Activated CD4-positive, alpha-beta T cell treated with anti-CD3 and anti-CD28 coated beads for 36 hours (primary cell): ENCODE measurements at regions not wholly inside any gene's neighbourhood (a gene's known extent, or its start where the extent isn't known, plus 50 kb on each side); places are given as distances from the start of the nearest gene placed in this dataset.
"Not testable (repeated sequence)": the region's sequence is repeated elsewhere in the genome, so short reads cannot be mapped to it uniquely, and the experiment has no call there.

Source experiments
- ATAC-seq: fragments of 200-7000 bp; cut with Tn5 transposase; one replicate; pipeline ENCODE4 v1.10.0; 2021; ENCODE audit warnings: mild to moderate bottlenecking, moderate library complexity
- CTCF ChIA-PET: fragments of 350-600 bp; sonication (Branson Sonifier 250); formaldehyde crosslinking; loops from one replicate; lab custom pipeline; 2021; ENCODE audit warnings: antibody characterized with exemption; lab: Charles Lee
- POLR2A ChIA-PET: fragments of 350-600 bp; sonication (Branson Sonifier 250); formaldehyde crosslinking; loops from one replicate; lab custom pipeline; 2021; ENCODE audit warnings: antibody characterized with exemption, inconsistent platforms; lab: Charles Lee
- DNase-seq: peaks from one replicate; pipeline ENCODE4 v3.0.0-alpha.2; 2020
- H3K27ac Mint-ChIP-seq: one replicate; pipeline ENCODE4 v1.8.0; 2021; ENCODE audit warnings: mixed read lengths
- H3K27me3 Mint-ChIP-seq: one replicate; pipeline ENCODE4 v1.8.0; 2021; ENCODE audit warnings: mixed read lengths
- H3K36me3 Mint-ChIP-seq: one replicate; pipeline ENCODE4 v1.8.0; 2021; ENCODE audit warnings: low read depth, mixed read lengths
- H3K4me1 Mint-ChIP-seq: one replicate; pipeline ENCODE4 v1.8.0; 2021; ENCODE audit warnings: mixed read lengths
- H3K4me3 Mint-ChIP-seq: one replicate; pipeline ENCODE4 v1.8.0; 2021; ENCODE audit warnings: mild to moderate bottlenecking, moderate library complexity, mixed read lengths
- H3K9me3 Mint-ChIP-seq: one replicate; pipeline ENCODE4 v1.8.0; 2021; ENCODE audit warnings: low read depth, mixed read lengths
- intact Hi-C, 2 experiments: fragments of 100-400 bp; cut with DNase I in 1 of 2; cut with micrococcal nuclease in 1 of 2; formaldehyde crosslinking; loops; one replicate each; pipeline versions ENCODE4 v1.14.2 to v1.15.1; 2022 to 2024; cut with DNase I, micrococcal nuclease

DNA sequence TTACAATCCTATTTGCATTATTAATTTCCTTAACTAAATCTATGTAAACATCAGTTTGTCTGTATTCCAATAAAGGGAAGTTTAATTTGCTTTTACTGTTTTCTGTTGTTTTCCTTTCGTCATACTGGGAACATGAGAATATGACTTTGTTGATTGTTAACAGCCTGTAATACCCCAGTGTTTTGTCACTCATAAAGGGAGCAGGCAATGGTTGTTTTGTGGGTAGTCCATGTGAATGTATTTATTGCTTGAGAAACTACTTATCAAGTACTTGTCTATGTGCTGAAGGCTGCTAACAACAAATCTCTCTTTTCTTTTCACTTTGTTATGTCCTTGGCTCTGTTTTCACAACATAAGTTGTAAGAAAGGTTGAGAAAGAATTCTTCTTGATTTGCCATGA, 1070.2 kb upstream of the ACO1 start:
- no peak for DNase-seq
- no peak overlapping the region for H3K4me3 Mint-ChIP-seq
- no peaks in the 10 kb centered on the region for H3K9me3 Mint-ChIP-seq
- H3K27me3 Mint-ChIP-seq = no peaks in the 10 kb centered on the region
- peaks cover 7% of the 10 kb centered on the region for H3K4me1 Mint-ChIP-seq
- POLR2A ChIA-PET = no interaction called here
- ATAC-seq = no peak
- no peaks in the 10 kb centered on the region for H3K36me3 Mint-ChIP-seq
- CTCF ChIA-PET = no interaction called here
- no peak overlapping the region for H3K27ac Mint-ChIP-seq
- intact Hi-C loops = no loop called here

DNA sequence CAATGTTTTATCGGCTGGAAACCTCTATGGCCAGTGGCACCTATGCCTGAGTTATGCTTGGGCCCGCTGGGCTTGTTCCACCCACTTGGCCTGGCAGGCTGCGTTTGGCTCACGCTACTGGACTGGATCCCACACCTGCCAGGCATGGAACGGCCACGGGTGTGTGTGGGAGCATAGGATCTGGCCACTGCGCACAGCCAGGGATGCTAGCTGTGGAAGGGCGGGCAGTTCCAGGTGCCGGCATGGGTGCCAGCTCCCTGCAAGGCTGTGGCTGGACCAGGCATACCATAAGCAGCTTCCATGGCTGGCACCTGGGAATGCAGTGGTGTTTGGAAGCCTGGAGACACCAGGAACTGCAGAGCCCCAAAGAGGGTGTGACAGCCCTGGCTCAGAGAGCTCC, 1063.9 kb upstream of the ACO1 start:
- peaks cover 27% of the 10 kb centered on the region for H3K4me1 Mint-ChIP-seq
- no peaks in the 10 kb centered on the region for H3K36me3 Mint-ChIP-seq
- ChIA-PET POLR2A (no interaction called here), CTCF (interaction anchor here (1.3 kb wide), 1 partner anchor 9 kb away, joined by 3 read pairs; no protein-coding TSS in a partner anchor)
- ATAC-seq (no peak), DNase-seq (no peak)
- H3K27ac Mint-ChIP-seq = no peak overlapping the region
- intact Hi-C loops = no loop called here
- no peaks in the 10 kb centered on the region for H3K9me3 Mint-ChIP-seq
- H3K4me3 Mint-ChIP-seq = no peak overlapping the region
- no peaks in the 10 kb centered on the region for H3K27me3 Mint-ChIP-seq

DNA sequence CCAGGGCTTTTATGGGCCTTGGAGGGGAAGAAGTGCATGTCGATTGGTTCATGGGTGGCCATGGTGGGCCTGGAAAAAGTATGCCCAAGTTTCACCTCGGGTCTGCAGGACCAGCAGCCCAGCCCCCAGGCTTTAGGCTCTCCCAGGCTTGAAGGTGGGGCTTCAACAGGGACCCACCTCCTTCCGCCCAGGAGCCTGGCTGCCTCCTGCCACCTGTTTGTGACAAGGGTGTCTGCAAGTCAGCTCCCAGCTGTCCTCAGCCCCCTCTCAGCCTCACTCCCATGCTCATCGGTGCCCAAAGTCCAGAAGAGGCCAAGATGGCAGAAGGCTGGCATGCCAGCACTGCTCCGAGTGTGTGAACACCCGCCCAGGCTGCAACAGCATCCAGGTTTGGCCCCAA, 1063.2 kb upstream of the ACO1 start:
- intact Hi-C loops = no loop called here
- Mint-ChIP-seq H3K4me1 (peaks cover 29% of the 10 kb centered on the region), H3K27ac (no peak overlapping the region), H3K4me3 (no peak overlapping the region), H3K36me3 (no peaks in the 10 kb centered on the region), H3K27me3 (no peaks in the 10 kb centered on the region), H3K9me3 (peaks cover under 1% of the 10 kb centered on the region)
- ATAC-seq (no peak), DNase-seq (no peak)
- ChIA-PET POLR2A (no interaction called here), CTCF (interaction anchor here (1.3 kb wide), 1 partner anchor 10 kb away, joined by 3 read pairs; no protein-coding TSS in a partner anchor)

DNA sequence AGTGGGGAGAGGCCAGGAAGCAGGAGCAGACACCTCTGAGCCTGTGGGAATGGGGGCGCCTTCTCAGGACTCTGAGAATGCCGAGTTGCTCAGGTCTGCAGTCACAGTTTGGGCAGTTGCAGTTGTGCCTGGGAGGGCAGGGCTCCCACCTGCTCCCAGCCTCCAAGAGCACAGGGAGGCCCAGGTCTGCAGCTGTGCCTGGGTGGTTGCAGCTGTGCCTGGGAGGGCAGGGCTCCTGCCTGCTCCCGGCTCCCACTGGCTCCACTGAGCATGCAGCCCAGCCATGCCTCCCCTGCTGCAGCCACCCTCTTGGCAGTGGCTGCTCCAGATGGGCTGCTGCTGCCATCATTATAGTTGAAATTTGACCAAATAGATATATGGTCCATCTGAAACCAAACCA, 1062.8 kb upstream of the ACO1 start:
- Mint-ChIP-seq H3K27me3 (no peaks in the 10 kb centered on the region), H3K27ac (no peak overlapping the region), H3K9me3 (peaks cover 4% of the 10 kb centered on the region), H3K4me3 (no peak overlapping the region), H3K4me1 (peaks cover 29% of the 10 kb centered on the region), H3K36me3 (no peaks in the 10 kb centered on the region)
- ChIA-PET POLR2A (no interaction called here), CTCF (interaction anchor here (1.3 kb wide), 1 partner anchor 10 kb away, joined by 3 read pairs; no protein-coding TSS in a partner anchor)
- ATAC-seq = no peak
- no peak for DNase-seq
- intact Hi-C loops = no loop called here

DNA sequence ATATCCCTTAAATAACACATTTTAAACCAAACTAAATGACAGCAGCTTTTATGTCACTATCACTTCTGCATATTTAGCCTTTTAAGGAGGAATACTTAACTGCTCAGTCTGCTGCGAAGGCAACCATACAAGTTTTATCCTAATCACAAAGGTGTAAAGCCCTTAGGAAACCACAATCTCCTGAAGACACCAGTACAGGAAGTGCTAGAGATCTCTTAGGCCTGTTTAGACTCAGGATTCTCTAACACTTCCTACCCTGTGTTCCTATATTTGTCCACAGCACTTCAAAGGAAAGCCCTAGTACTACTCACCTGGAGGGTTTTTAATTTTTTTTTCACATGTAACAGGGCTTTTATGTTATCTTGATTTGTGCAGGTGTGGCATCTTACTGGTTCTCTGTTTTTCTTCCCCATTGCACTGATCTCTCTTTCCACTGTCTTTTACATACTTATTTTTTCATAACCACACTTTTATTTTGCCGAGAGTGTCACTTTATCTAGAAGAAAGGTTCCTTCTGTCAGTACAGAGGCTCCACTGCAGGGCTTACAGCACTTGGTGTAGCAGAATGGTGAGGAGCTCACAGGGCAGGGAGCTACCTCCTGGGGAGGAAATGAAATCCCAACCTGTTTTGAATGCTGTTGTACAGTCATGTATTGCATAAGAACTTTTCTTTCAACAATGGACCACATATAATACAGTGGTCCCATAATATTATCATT, 1060.6 kb upstream of the ACO1 start:
- H3K4me3 Mint-ChIP-seq = no peak overlapping the region
- H3K4me1 Mint-ChIP-seq = peaks cover 29% of the 10 kb centered on the region
- H3K27me3 Mint-ChIP-seq = no peaks in the 10 kb centered on the region
- no peaks in the 10 kb centered on the region for H3K36me3 Mint-ChIP-seq
- ATAC-seq (peak; percentile 60), DNase-seq (no peak)
- peaks cover 5% of the 10 kb centered on the region for H3K9me3 Mint-ChIP-seq
- CTCF ChIA-PET = interaction anchor here (0.9 kb wide), 1 partner anchor 13 kb away, joined by 3 read pairs; no protein-coding TSS in a partner anchor
- peak overlapping the region; percentile 86 for H3K27ac Mint-ChIP-seq
- intact Hi-C loops = no loop called here
- POLR2A ChIA-PET = no interaction called here

DNA sequence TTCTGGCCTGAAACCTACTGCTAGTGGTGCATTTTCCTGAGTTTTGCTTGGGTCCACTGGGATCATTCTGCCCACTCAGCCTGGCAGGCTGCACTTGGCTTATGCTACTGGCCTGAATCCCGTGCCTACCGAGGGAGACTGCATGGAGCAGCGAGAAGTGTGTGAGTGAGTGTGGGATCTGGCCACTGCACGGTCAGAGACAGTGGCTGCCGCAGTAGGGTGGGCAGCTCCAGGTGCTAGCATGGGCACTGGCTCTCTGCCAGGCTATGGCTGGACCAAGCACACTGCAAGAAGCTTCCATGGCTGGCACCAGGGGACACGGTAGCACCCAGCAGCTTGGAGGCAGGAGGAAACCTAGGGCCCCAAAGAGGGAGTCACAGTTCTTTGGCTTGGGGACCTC, 1058.7 kb upstream of the ACO1 start:
- no peaks in the 10 kb centered on the region for H3K27me3 Mint-ChIP-seq

DNA sequence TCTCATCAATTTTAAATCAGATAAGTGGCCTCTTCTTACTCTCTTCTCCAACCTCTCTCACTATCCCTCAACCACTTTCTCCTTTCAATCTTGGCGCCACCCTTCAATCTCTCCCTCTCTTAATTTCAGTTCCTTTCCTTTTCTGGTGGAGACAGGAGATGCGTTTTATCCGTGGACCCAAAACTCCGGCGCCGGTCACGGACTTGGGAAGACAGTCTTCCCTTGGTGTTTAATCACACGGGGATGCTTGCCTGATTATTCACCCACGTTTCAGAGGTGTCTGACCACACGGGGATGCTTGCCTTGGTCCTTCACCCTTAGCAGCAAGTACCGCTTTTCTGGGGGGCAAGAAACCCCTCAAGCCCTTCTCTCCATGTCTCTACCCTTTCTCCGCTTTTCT, 1057.6 kb upstream of the ACO1 start:
- H3K9me3 Mint-ChIP-seq, H3K27ac Mint-ChIP-seq, H3K4me3 Mint-ChIP-seq, DNase-seq, CTCF ChIA-PET, ATAC-seq, intact Hi-C loops, POLR2A ChIA-PET, H3K27me3 Mint-ChIP-seq, H3K36me3 Mint-ChIP-seq: not testable (repeated sequence)
- H3K4me1 Mint-ChIP-seq = peaks cover 28% of the 10 kb centered on the region

More for the DNA sequence above, 1058.7 kb upstream of the ACO1 start:
- DNase-seq (no peak), ATAC-seq (no peak)
- Mint-ChIP-seq H3K4me3 (no peak overlapping the region), H3K27ac (no peak overlapping the region), H3K4me1 (peaks cover 29% of the 10 kb centered on the region), H3K9me3 (peaks cover 5% of the 10 kb centered on the region), H3K36me3 (no peaks in the 10 kb centered on the region)
- POLR2A ChIA-PET = interaction anchor here (0.7 kb wide), 1 partner anchor 21 kb away, joined by 3 read pairs; no protein-coding TSS in a partner anchor
- intact Hi-C loops = no loop called here
- CTCF ChIA-PET = no interaction called here

DNA sequence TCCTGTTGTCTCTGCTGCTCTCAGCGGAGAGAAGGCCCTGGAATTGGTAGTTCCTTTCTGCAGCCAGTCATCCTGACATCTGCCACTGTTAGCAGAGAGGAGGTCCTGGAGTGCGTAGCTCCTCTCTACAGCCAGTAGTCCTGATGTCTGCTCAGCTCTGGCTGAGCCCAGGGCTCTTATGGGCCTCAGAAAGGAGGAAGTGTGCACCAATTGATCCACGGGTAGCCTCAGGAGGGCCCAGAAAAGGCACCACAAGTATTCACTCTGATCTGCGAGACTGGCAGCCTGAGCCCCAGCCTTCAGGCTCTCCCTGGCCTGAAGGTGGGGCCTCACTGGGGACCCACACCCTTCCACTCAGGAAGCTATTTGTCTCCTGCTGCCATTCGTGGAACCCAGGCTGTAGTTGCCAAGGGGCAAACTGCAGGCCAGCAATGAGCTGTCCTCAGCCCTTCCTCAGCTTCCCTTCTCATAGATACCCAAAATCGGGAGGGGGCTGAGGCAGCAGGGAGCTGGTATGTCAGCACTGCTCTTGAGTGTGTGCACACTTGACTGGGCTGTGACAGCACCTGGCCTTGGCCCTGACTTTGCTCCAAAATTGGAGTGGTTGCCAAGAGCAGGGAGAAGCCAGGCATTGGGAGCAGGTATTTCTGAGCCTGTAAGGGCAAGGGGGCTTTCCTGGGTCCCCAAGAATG, 1049.5 kb upstream of the ACO1 start:
- intact Hi-C loops = no loop called here
- Mint-ChIP-seq H3K27ac (no peak overlapping the region), H3K27me3 (no peaks in the 10 kb centered on the region), H3K4me3 (no peak overlapping the region), H3K9me3 (peaks cover 3% of the 10 kb centered on the region), H3K36me3 (no peaks in the 10 kb centered on the region), H3K4me1 (peaks cover 21% of the 10 kb centered on the region)
- ChIA-PET CTCF (no interaction called here), POLR2A (interaction anchor here (0.7 kb wide), 1 partner anchor 12 kb away, joined by 3 read pairs; no protein-coding TSS in a partner anchor)
- ATAC-seq (no peak), DNase-seq (no peak)

DNA sequence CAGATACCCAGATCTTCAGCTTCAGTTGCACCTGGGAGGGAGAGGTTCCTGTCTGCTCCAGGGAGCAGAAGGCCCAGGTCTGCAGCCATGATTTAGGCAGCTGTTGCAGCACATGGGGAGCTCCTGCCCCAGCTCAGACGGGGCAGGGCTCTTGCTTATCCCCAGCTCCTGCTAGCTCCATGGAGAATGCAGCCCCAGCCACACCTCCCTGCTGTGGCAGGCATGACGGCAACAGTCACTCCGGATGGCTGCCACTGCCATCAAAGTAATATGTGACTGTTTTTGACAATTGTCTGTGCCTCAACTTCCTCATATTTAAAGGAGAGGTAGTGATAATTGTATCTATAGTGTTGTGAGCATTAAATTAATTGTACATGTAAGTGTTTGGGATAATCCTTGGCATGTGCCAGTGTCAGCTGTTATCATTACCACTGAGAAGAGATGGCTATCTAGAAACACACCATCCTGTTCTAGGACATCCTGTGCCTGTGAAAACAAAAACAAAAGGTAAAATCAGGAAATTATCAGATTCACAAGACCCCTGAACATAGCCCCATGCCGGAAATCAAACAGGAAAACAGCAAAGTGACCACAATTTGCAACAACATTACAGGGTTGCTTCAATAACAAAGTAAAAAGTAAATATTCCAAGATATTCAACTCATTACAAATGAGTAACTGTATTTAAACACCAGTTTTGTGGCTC, 1048.8 kb upstream of the ACO1 start:
- peak overlapping the region; percentile 61 for H3K27ac Mint-ChIP-seq
- CTCF ChIA-PET = no interaction called here
- ATAC-seq (no peak), DNase-seq (no peak)
- peaks cover 21% of the 10 kb centered on the region for H3K4me1 Mint-ChIP-seq
- H3K27me3 Mint-ChIP-seq = no peaks in the 10 kb centered on the region
- H3K9me3 Mint-ChIP-seq = peaks cover 3% of the 10 kb centered on the region
- POLR2A ChIA-PET = no interaction called here
- no peaks in the 10 kb centered on the region for H3K36me3 Mint-ChIP-seq
- H3K4me3 Mint-ChIP-seq = no peak overlapping the region
- intact Hi-C loops = no loop called here

DNA sequence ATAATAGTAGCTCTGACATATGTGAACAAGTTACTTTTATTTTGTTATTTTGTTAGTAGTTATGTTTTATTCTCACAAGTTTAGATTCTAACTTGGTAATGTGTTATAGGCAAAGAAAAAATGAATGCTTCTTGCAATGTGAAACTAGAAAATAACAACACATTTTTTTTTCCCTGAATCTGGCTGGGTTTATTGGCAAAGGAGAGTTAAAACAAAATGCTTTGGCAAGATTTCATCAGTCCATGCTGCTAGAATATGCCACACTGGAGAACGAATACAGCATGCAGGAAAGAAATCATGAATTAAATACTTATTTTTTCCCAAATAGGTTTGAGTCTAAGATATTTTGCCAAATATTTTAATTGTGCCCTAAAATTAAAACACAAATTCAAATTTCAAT, 1048.1 kb upstream of the ACO1 start:
- peaks cover 21% of the 10 kb centered on the region for H3K4me1 Mint-ChIP-seq
- ChIA-PET POLR2A (no interaction called here), CTCF (no interaction called here)
- no peak for ATAC-seq
- H3K27ac Mint-ChIP-seq = no peak overlapping the region
- no peaks in the 10 kb centered on the region for H3K36me3 Mint-ChIP-seq
- intact Hi-C loops = no loop called here
- DNase-seq = no peak
- peaks cover 3% of the 10 kb centered on the region for H3K9me3 Mint-ChIP-seq
- H3K4me3 Mint-ChIP-seq = no peak overlapping the region
- no peaks in the 10 kb centered on the region for H3K27me3 Mint-ChIP-seq

DNA sequence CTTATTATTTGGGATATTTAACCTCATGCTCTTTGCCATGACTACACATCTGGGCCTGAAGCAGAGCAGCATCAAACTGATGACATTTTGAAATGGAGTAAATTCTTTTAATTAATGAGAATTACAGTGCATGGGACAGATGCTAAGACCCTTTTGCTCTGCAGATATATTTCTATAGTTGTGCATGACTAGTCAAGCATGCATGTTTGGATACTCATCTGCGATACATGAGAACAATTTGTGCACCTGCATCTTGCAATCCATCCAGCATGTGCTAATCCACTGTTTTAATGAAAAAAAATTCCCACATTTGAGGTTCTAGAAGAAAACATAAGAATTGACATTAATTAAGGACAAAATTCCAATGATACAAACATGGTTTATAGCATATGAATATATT, 1047.6 kb upstream of the ACO1 start:
- intact Hi-C loops = no loop called here
- POLR2A ChIA-PET = no interaction called here
- Mint-ChIP-seq H3K36me3 (no peaks in the 10 kb centered on the region), H3K9me3 (peaks cover 3% of the 10 kb centered on the region), H3K4me3 (no peak overlapping the region), H3K4me1 (peaks cover 21% of the 10 kb centered on the region), H3K27ac (no peak overlapping the region), H3K27me3 (no peaks in the 10 kb centered on the region)
- ATAC-seq (no peak), DNase-seq (no peak)
- CTCF ChIA-PET = no interaction called here
